ENCODE measurements at regions not wholly inside any gene's neighbourhood (a gene's known extent, or its start where the extent isn't known, plus 50 kb on each side); places are given as distances from the start of the nearest gene placed in this dataset.

DNA sequence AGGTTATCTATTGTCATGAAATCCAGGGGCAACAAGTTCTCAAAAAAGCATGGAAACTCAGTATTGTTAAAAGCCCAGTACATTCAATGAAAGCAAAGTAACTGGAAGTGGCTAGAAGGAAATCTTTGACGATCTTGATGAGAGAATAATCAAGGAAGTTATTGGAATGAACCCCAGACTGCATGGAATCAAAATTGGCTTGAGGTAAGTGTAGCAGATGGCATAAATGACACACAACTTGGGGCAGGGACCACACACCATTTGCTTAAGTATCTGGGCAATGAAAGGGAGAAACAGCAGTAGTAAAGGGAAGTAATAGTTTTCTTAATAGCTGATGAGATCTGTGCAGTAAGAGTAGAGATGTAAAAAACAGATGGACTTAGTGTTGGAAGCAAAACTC is 238.0 kb downstream of the HS3ST3A1 start:
- no peak overlapping the region for H3K4me2 ChIP-seq (ENCODE audit: insufficient read depth in 1 of 2, low read depth in 2 of 2, low read length in 2 of 2)
- TF ChIP-seq, protein P1, sequence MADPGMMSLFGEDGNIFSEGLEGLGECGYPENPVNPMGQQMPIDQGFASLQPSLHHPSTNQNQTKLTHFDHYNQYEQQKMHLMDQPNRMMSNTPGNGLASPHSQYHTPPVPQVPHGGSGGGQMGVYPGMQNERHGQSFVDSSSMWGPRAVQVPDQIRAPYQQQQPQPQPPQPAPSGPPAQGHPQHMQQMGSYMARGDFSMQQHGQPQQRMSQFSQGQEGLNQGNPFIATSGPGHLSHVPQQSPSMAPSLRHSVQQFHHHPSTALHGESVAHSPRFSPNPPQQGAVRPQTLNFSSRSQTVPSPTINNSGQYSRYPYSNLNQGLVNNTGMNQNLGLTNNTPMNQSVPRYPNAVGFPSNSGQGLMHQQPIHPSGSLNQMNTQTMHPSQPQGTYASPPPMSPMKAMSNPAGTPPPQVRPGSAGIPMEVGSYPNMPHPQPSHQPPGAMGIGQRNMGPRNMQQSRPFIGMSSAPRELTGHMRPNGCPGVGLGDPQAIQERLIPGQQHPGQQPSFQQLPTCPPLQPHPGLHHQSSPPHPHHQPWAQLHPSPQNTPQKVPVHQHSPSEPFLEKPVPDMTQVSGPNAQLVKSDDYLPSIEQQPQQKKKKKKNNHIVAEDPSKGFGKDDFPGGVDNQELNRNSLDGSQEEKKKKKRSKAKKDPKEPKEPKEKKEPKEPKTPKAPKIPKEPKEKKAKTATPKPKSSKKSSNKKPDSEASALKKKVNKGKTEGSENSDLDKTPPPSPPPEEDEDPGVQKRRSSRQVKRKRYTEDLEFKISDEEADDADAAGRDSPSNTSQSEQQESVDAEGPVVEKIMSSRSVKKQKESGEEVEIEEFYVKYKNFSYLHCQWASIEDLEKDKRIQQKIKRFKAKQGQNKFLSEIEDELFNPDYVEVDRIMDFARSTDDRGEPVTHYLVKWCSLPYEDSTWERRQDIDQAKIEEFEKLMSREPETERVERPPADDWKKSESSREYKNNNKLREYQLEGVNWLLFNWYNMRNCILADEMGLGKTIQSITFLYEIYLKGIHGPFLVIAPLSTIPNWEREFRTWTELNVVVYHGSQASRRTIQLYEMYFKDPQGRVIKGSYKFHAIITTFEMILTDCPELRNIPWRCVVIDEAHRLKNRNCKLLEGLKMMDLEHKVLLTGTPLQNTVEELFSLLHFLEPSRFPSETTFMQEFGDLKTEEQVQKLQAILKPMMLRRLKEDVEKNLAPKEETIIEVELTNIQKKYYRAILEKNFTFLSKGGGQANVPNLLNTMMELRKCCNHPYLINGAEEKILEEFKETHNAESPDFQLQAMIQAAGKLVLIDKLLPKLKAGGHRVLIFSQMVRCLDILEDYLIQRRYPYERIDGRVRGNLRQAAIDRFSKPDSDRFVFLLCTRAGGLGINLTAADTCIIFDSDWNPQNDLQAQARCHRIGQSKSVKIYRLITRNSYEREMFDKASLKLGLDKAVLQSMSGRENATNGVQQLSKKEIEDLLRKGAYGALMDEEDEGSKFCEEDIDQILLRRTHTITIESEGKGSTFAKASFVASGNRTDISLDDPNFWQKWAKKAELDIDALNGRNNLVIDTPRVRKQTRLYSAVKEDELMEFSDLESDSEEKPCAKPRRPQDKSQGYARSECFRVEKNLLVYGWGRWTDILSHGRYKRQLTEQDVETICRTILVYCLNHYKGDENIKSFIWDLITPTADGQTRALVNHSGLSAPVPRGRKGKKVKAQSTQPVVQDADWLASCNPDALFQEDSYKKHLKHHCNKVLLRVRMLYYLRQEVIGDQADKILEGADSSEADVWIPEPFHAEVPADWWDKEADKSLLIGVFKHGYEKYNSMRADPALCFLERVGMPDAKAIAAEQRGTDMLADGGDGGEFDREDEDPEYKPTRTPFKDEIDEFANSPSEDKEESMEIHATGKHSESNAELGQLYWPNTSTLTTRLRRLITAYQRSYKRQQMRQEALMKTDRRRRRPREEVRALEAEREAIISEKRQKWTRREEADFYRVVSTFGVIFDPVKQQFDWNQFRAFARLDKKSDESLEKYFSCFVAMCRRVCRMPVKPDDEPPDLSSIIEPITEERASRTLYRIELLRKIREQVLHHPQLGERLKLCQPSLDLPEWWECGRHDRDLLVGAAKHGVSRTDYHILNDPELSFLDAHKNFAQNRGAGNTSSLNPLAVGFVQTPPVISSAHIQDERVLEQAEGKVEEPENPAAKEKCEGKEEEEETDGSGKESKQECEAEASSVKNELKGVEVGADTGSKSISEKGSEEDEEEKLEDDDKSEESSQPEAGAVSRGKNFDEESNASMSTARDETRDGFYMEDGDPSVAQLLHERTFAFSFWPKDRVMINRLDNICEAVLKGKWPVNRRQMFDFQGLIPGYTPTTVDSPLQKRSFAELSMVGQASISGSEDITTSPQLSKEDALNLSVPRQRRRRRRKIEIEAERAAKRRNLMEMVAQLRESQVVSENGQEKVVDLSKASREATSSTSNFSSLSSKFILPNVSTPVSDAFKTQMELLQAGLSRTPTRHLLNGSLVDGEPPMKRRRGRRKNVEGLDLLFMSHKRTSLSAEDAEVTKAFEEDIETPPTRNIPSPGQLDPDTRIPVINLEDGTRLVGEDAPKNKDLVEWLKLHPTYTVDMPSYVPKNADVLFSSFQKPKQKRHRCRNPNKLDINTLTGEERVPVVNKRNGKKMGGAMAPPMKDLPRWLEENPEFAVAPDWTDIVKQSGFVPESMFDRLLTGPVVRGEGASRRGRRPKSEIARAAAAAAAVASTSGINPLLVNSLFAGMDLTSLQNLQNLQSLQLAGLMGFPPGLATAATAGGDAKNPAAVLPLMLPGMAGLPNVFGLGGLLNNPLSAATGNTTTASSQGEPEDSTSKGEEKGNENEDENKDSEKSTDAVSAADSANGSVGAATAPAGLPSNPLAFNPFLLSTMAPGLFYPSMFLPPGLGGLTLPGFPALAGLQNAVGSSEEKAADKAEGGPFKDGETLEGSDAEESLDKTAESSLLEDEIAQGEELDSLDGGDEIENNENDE (IDR thresholded peaks at IDR 0.05; ENCODE audit: insufficient replicate concordance, low read length), result no peak

More for the DNA sequence above, 238.0 kb downstream of the HS3ST3A1 start:
- Histone ChIP-seq H4K8ac (ENCODE audit: extremely low read depth, insufficient read depth, low read length) (no peak overlapping the region), H3K4me3 (ENCODE audit: extremely low read depth in 1 of 4, insufficient read depth in 2 of 4, low read depth in 3 of 4, low read length in 4 of 4) (no peak overlapping the region), H3K4ac (replicated peaks; ENCODE audit: insufficient read length, low read depth, low read length) (no peak overlapping the region), H3K79me1 (ENCODE audit: low read depth, low read length) (no peaks in the 10 kb centered on the region), H2AK5ac (ENCODE audit: low read depth, low read length) (no peak overlapping the region), H3K18ac (ENCODE audit: extremely low read depth, low read length) (no peak overlapping the region), H2BK20ac (ENCODE audit: low read length) (no peak overlapping the region), H4K5ac (ENCODE audit: insufficient read length, low read depth, low read length) (no peak overlapping the region), H3K4me1 (replicated peaks in 1 of 4; ENCODE audit: control insufficient read depth in 3 of 4, insufficient read depth in 4 of 4, low read length in 3 of 4) (no peaks in the 10 kb centered on the region), H2BK5ac (ENCODE audit: low read depth, low read length) (no peak overlapping the region), H3K23ac (ENCODE audit: insufficient read length) (no peak overlapping the region), H2BK120ac (replicated peaks; ENCODE audit: low read depth, low read length) (no peak overlapping the region), H3K36me3 (ENCODE audit: control insufficient read depth in 2 of 4, insufficient read depth in 4 of 4, low read length in 3 of 4) (no peaks in the 10 kb centered on the region), H3K56ac (replicated peaks; ENCODE audit: insufficient read length, low read depth, low read length) (no peak overlapping the region), H3K14ac (ENCODE audit: insufficient read length) (no peak overlapping the region), H3K27me3 (replicated peaks in 1 of 4; ENCODE audit: control insufficient read depth in 3 of 4, extremely low read depth in 1 of 4, insufficient read depth in 3 of 4, low read length in 3 of 4) (peaks cover 22 to 50% (median 39%) of the 10 kb centered on the region in 4 experiments), H3K9me3 (ENCODE audit: insufficient read depth in 2 of 2, low read depth in 1 of 2, low read length in 1 of 2) (no peaks in the 10 kb centered on the region), H3K27ac (ENCODE audit: low read depth, low read length) (no peak overlapping the region), H3K9ac (replicated peaks in 1 of 4; ENCODE audit: extremely low read depth in 1 of 4, low read depth in 3 of 4, low read length in 3 of 4) (no peak overlapping the region), H4K20me1 (replicated peaks in 1 of 2; ENCODE audit: control insufficient read depth in 1 of 2, insufficient read depth in 2 of 2, low read length in 2 of 2) (no peaks in the 10 kb centered on the region), H2BK12ac (ENCODE audit: low read depth, low read length) (no peak overlapping the region), H4K91ac (replicated peaks; ENCODE audit: insufficient read length, low read length) (no peak overlapping the region), H3K79me2 (ENCODE audit: control insufficient read depth in 1 of 2, insufficient read depth in 2 of 2, low read length in 2 of 2) (no peaks in the 10 kb centered on the region), H2BK15ac (ENCODE audit: low read length) (no peak overlapping the region), H2AFZ (ENCODE audit: low read length) (no peak overlapping the region), H3K23me2 (ENCODE audit: low read depth, low read length) (no peaks in the 10 kb centered on the region)
- no peak for DNase-seq (ENCODE audit: low read depth in 1 of 2, low spot score in 2 of 2)
- no peak for FAIRE-seq
- ChIA-PET CTCF (ENCODE audit: partially characterized antibody) (no interaction called here), POLR2A (ENCODE audit: partially characterized antibody) (no interaction called here)
- WGBS, 2 experiments (ENCODE audit: extremely low coverage in 1 of 2, insufficient coverage in 1 of 2, insufficient read length in 1 of 2, insufficient replicate concordance in 2 of 2, low coverage in 1 of 2, low lambda C conversion rate in 2 of 2, missing lambda C conversion rate in 1 of 2), result 85% methylated on average over 1 of the region's 1 CpG; no CpG with 5 or more reads in 1 of the 2 experiments
